ENCODE measurements at regions not wholly inside any gene's neighbourhood (a gene's known extent, or its start where the extent isn't known, plus 50 kb on each side); places are given as distances from the start of the nearest gene placed in this dataset.

DNA sequence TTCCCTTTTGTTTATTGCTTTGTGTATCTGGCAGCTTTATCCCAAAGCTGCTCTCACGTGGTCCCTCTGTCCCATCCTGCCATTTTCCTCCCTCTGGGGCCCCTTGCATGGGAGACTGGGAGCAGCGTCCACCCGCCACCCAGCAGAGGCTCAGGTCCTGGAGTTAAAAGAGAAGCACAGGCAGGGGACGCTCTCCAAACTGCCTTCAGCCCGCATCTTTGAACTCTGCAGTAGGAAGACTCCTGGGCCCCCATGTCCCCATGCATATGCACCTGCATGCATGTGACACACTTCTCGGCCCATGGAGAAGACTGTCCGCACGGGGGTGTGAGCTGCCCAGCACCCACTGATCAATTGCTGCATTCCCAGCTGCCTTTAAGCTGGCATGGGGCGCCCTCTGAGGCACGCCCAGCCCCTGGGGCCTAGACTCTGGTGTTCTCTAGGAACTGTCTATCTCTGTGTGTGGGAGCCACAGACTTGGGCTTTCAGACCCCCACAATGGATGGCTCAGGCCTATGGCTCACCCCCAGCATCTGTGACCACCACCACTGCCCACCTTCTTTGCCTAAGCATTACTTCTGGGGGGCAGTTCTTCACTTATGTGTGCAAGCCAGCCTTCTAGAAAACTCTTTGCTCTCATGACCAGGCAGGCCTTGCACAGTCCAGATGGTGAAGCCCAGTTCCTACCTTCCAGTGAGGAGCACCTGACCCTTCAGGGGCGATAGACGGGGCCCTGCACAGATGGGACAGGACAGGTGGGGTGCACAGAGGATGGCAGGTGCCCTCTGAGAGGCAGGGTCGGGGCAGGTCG is 96.1 kb upstream of the DIO3 start:
- no peak overlapping the region for H3K4me3 ChIP-seq (ENCODE audit: low read depth, low read length, poor library complexity, severe bottlenecking)
- H3K4me1 ChIP-seq (ENCODE audit: insufficient read depth, low read length, poor library complexity, severe bottlenecking) = peaks cover 7% of the 10 kb centered on the region
- no TSS peak for BruUV-seq (replicated peaks)
- no peaks in the 10 kb centered on the region for H4K20me1 ChIP-seq (ENCODE audit: insufficient read depth, low read length)
- TF ChIP-seq, protein P1, sequence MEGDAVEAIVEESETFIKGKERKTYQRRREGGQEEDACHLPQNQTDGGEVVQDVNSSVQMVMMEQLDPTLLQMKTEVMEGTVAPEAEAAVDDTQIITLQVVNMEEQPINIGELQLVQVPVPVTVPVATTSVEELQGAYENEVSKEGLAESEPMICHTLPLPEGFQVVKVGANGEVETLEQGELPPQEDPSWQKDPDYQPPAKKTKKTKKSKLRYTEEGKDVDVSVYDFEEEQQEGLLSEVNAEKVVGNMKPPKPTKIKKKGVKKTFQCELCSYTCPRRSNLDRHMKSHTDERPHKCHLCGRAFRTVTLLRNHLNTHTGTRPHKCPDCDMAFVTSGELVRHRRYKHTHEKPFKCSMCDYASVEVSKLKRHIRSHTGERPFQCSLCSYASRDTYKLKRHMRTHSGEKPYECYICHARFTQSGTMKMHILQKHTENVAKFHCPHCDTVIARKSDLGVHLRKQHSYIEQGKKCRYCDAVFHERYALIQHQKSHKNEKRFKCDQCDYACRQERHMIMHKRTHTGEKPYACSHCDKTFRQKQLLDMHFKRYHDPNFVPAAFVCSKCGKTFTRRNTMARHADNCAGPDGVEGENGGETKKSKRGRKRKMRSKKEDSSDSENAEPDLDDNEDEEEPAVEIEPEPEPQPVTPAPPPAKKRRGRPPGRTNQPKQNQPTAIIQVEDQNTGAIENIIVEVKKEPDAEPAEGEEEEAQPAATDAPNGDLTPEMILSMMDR (conservative IDR thresholded peaks at IDR 0.05; ENCODE audit: low read length) = no peak
- no peak for TF ChIP-seq EZH2phosphoT487 (IDR thresholded peaks at IDR 0.05; ENCODE audit: borderline replicate concordance, low read depth, low read length)
- ChIA-PET CTCF (ENCODE audit: unreplicated experiment) (no interaction called here), POLR2A (no interaction called here)
- no peak overlapping the region for H2AFZ ChIP-seq (ENCODE audit: low read length)
- H3K9me2 ChIP-seq (ENCODE audit: insufficient read depth, low read length) = no peaks in the 10 kb centered on the region
- H3K79me2 ChIP-seq (ENCODE audit: insufficient read depth, low read depth, low read length) = no peaks in the 10 kb centered on the region
- no peaks in the 10 kb centered on the region for H3K9me3 ChIP-seq (ENCODE audit: low read length)
- no peak overlapping the region for H3K27ac ChIP-seq (ENCODE audit: low read depth, low read length, poor library complexity, severe bottlenecking)
- DNase-seq (ENCODE audit: low spot score) = no peak
- intact Hi-C loops (cut with micrococcal nuclease; ENCODE audit: unreplicated experiment) = no loop called here
- H3K36me3 ChIP-seq (ENCODE audit: insufficient read depth, low read length) = no peaks in the 10 kb centered on the region
- no peak overlapping the region for H3K4me2 ChIP-seq (ENCODE audit: low read length)

DNA sequence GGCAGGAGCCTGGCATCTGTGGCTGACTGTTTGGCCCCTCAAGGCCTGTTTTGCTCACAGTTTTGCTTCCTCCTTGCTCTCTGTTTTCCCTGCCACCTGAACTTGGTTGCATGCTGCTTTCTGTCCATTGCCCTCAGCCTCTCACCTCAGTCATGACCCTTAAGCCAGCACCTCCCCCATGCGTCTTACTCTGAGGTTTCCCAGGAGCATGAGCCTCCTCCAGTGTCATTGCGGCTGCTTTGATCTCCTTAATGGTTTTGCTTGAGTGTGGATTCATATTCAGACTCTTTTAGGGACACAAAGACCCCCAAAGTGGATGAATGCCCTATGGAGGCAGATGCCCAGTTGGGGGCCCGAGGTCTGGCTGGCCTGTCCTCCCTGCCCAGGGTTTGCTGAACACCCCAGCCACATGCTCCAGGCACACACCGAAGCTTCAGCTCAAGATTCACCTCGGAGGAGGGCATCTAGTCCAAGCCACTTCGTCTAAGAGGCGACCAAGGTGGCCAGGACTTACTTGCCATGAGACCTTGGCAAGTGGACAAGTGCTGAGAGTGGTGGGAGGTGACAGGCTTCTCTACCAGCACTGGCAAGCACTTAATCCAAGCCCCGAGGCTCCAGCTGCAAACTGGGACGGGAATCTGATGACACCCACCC is 95.4 kb upstream of the DIO3 start:
- H3K79me2 ChIP-seq (ENCODE audit: insufficient read depth, low read depth, low read length) = no peaks in the 10 kb centered on the region
- H3K4me3 ChIP-seq (ENCODE audit: low read depth, low read length, poor library complexity, severe bottlenecking) = no peak overlapping the region
- H3K9me3 ChIP-seq (ENCODE audit: low read length) = no peaks in the 10 kb centered on the region
- DNase-seq (ENCODE audit: low spot score) = peak; percentile 28
- H2AFZ ChIP-seq (ENCODE audit: low read length) = no peak overlapping the region
- POLR2A ChIA-PET = no interaction called here
- TF ChIP-seq, protein P1 (conservative IDR thresholded peaks at IDR 0.05; ENCODE audit: low read length) = no peak
- no peak for TF ChIP-seq EZH2phosphoT487 (IDR thresholded peaks at IDR 0.05; ENCODE audit: borderline replicate concordance, low read depth, low read length)
- H3K4me1 ChIP-seq (ENCODE audit: insufficient read depth, low read length, poor library complexity, severe bottlenecking) = peaks cover 7% of the 10 kb centered on the region
- no peak overlapping the region for H3K4me2 ChIP-seq (ENCODE audit: low read length)
- CTCF ChIA-PET (ENCODE audit: unreplicated experiment) = no interaction called here
- H3K36me3 ChIP-seq (ENCODE audit: insufficient read depth, low read length) = no peaks in the 10 kb centered on the region
- intact Hi-C loops (cut with micrococcal nuclease; ENCODE audit: unreplicated experiment) = no loop called here
- BruUV-seq (replicated peaks) = no TSS peak
- no peak overlapping the region for H3K27ac ChIP-seq (ENCODE audit: low read depth, low read length, poor library complexity, severe bottlenecking)
- H4K20me1 ChIP-seq (ENCODE audit: insufficient read depth, low read length) = no peaks in the 10 kb centered on the region
- no peaks in the 10 kb centered on the region for H3K9me2 ChIP-seq (ENCODE audit: insufficient read depth, low read length)

Measured in OCI-LY7 (cell line).